Panc1 (cell line): ENCODE measurements at regions not wholly inside any gene's neighbourhood (a gene's known extent, or its start where the extent isn't known, plus 50 kb on each side); places are given as distances from the start of the nearest gene placed in this dataset.

Experiments used
- CTCF ChIP-seq: fragments of 450-650 bp; IDR thresholded peaks from 2 replicates; pipeline ENCODE4 v1.5.1; 2017; ENCODE audit warnings: mild to moderate bottlenecking
- POLR2AphosphoS5 ChIP-seq: IDR thresholded peaks from 2 replicates; pipeline ENCODE4 v1.6.1; 2012; ENCODE audit warnings: mild to moderate bottlenecking, low read depth, low read length, moderate library complexity
- TCF7L2 ChIP-seq: IDR thresholded peaks from 2 replicates; pipeline ENCODE4 v1.6.1; 2011; ENCODE audit warnings: mild to moderate bottlenecking, low read depth, low read length, inconsistent platforms

GRCh38 chr6:156031516-156031915 is 575.9 kb upstream of the NOX3 start:
- TF ChIP-seq CTCF (no peak), TCF7L2 (no peak), POLR2AphosphoS5 (no peak)
